ENCODE measurements at regions not wholly inside any gene's neighbourhood (a gene's known extent, or its start where the extent isn't known, plus 50 kb on each side); places are given as distances from the start of the nearest gene placed in this dataset.

GRCh38 chr18:22355598-22355997 is 62.1 kb downstream of the CTAGE1 start:
- no peak for DNase-seq

DNA sequence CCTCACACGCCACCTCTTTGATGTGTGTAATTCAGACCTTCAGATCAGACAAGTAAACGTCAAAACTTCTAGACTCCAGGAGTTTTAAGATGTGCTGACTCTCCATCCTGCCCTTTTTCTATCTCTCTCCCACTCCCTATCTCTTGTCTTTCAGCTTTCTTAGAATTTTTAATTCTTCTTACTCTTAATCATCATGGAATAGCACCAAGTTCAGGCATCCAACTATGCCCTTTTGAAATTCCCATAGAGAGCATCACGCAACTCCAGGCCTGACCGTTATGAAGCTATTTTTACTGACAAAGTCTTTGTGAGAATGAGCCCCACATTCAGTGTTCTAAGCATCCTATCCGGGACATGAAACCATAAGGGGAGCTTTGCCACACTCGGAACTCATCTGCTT is 62.6 kb downstream of the CTAGE1 start:
- DNase-seq: no peak

- DNase-seq: no peak
Measured at GRCh38 chr18:22349966-22350365, 67.7 kb downstream of the CTAGE1 start.

- no peak for DNase-seq
Measured at GRCh38 chr18:22349317-22349898, 68.3 kb downstream of the CTAGE1 start.

GRCh38 chr18:22348521-22349316 is 69.0 kb downstream of the CTAGE1 start:
- DNase-seq: no peak

DNA sequence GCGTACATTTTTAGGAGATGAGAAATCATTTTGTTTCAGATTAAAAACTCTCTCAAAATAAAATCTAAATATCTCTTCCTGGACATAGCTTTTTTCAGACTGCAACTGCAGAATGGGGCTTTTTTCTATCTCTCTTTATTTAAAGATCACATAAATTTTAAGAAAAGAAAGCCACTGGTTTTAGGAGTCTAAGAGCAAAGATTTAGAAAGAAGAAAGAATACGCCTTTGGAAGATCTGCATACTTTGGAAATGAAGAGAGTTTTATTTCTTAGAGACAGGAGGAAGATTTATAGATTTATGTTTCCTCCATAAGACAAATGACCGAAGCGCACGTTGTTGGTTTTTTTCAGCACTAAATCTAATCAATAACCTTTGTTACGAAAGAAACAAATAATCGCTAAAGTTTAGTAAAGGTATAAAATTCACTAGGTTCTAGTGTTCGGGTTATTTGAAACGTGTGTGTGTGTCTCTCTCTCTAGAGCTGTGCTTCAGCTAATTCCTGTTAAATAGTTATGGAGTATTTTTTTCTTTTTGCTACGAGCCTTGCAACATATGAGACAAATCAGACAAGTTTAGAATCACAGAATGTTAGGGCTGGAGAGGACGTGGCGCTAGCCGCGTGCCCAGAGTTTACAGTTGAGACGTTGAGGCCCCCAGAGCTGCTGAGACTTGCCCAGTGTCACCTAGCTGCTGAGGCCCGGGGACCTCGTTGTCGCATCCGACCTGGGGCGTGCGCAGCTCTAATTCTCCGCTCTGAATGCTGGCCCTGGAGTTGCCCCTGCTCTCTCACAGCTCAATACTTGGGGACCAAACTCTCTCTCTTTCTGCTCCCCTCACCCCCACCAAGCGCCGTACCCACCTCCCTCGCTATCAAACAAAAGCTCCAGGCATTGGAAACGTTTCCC is 69.9 kb downstream of the CTAGE1 start:
- no peak for DNase-seq

DNA sequence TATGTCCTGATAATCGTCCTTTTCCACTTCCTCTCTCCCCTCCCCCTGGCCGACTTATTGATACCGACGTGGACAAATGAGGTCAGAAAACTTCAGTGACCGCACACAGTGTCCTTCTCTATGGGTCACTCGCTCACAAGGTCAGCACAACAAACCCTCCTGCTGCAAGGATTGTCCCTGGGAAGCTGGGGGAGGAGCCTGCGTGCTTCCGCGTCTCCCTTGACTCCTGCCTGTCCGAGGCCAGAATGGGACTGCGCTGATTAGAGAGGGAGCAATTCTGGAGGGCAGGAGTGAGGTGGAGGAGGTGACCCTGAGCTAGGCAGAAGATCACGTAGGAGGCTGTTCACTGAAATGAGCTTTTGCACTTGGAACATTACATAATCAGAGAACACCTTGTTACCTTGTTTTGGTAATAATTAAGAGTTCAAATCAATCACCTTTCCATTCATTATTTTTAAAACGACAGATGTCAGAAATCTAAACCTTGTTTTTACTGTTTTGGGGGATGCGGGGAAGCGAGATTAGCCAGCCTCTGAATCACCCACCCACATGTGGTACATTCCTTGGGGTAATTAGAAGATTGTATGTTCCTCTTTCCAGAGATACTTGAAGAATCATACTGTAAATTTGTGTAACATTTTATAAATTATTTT is 70.6 kb downstream of the CTAGE1 start:
- DNase-seq: peak; percentile 54 to 62

- DNase-seq: peak in 1 of 2 donors; percentile 3
Measured at GRCh38 chr18:22346401-22346952, 71.2 kb downstream of the CTAGE1 start.

- DNase-seq: peak; percentile 72 to 86
Measured at GRCh38 chr18:22345718-22346117, 72.0 kb downstream of the CTAGE1 start.

- DNase-seq: no peak
Measured at GRCh38 chr18:22344908-22345670, 72.6 kb downstream of the CTAGE1 start.

- no peak for DNase-seq
Measured at GRCh38 chr18:22344445-22344844, 73.3 kb downstream of the CTAGE1 start.

DNA sequence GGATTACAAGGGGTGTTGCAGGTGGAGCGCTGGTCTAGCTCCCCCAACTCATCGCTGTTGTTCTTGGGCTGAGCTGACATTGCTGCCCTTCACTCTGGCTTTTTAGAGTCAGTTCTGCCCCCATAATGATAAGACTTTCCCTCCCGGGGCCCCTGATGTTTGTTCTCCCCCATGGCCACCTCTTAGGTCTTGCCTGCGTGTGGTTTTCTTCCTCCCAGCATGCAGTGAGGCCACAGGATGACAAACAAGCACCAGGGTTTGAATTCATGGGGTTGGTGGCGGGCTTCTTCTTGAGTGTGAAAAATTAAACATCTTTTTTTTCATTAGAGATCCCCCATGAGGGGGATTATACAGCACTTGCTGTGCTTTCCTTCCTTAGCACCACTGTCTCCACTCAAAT is 74.1 kb downstream of the CTAGE1 start:
- no peak for DNase-seq

GRCh38 chr18:22342625-22343024 is 75.1 kb downstream of the CTAGE1 start:
- DNase-seq: no peak

DNA sequence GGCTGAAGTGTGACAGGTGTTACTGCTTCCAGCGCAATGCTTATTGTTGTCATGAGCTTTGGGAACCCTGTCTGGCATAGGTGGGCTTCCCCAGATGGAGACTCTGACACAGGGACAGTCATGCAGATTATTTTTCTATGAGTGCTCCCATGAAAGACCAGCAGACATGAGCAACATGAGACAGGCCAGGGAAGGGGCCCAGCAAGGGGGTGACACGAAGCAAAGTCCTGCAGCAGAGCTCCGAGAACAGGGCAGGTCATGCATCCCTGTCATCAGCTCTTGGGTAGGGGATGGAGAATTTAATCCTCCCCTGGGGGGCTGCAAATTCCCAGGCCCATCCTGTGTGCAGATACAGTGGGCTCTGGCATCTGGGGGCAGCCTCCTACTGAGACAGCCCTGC is 77.4 kb downstream of the CTAGE1 start:
- no peak for DNase-seq

DNA sequence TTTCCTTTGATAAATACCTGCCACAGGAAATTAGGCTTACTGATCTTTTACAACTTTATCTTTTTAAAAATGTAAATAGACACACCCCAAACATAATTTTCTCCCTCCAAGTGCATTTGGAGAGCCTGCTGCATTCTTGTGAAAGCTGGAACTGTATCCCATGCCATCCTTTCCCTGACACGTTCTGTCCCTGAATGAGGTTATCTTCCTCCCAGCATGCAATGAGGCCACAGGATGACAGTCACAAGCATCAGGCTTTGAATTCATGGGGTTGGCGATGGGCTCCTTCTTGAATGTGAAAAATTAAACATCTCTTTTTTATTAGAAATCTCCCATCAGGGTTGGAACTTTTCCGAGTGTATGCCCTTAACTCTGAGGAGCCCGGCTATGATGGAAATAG is 77.8 kb downstream of the CTAGE1 start:
- DNase-seq: no peak

DNA sequence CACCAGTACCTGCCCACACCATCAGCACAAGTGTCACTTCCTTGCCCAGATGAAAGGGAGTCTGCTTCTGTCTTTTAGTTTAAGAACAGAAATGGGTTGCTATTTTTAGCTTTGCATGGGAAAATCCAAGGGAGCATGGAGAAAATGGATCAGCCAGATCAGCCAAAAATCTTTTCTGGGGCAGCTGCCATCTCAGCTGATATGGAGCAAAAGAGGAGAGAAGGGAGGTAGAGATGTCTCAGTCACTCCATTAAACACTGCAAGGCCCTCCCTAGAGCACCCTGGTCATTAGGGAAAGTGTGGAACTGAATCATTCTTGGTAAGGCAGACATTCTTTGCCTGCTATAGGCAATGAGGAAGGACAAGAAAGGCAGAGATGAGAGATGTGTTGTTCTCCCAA is 79.9 kb downstream of the CTAGE1 start:
- no peak for DNase-seq

DNA sequence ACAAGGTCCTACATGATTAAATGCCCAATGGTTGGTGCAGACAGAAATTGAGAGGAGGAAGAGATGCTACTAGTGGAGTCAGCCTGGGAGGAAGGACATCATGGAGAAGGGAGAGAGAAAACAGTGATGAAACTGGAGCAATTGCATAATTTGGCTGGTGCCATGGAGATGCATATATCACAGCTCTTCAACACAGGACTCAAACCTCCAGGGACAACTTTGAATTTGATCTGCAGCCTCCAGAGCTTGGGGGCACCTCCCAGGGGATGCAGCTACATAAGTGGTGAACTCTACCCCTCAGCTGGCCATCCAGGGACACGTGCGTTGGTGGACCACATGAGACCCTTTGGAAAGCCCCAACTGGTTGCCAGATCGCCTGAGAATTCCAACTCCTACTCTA is 80.4 kb downstream of the CTAGE1 start:
- DNase-seq: peak; percentile 23 to 49

GRCh38 chr18:22336406-22336805 is 81.3 kb downstream of the CTAGE1 start:
- peak in 1 of 2 donors; percentile 13 for DNase-seq

- DNase-seq: no peak
Measured at GRCh38 chr18:22335731-22336198, 82.0 kb downstream of the CTAGE1 start.

DNA sequence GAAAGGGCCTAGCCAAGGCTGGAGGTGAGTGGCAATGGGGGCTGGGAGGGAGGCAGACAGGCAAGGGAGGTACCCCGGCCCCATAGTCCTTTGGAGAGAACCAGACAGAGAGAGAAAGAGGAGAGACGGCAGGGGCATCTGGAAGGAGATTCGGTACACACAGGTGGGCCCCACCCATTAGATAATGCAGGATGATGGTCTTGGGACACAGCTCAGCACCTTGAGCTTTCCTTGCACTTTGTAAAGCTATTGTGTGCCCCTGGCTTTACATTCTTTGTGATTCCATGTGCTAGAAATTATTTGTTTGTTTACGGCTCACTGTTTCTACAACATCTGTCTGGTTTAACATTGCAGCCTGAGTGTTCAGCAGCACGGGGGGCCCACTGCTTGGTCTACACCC is 83.1 kb downstream of the CTAGE1 start:
- no peak for DNase-seq

DNA sequence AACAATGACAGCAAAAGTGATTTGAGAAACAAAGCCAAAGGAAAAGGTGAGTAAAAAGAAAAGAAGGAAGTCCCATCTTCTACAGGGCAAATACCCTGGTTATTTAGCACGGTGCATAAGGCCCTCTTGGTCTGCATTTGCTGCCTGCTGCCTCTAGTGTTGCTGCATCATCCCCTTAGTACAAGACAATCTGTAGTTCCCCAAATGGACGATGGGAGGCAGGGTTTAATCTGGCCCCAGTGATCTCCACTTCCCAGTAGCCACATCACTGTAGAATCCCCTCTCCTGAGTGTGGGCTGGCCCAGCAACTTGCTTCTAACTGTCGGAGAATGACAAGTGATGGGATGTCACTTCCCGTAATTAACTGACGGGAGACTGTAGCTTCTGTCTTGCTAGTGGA is 85.1 kb downstream of the CTAGE1 start:
- DNase-seq: peak in 1 of 2 donors; percentile 3

DNA sequence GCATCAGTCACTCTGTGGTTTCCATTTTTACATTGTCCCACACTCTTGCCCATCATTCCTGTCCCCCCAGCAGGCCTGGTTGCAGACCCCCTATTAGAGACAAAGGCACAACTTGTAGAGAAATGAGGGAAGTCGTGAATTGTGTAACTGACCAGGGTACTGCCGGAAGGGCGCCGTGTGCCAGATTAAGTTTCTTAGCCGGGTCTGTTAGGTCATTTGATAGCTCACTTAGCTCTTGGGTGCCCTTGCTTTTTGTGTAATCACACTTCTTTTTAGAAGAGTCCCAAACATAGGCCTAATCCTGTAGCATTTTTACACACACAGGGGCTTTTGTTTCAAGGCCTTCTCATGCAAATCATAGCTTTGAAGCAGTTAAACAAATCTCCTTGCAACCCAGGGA is 87.2 kb downstream of the CTAGE1 start:
- no peak for DNase-seq

All from inflammatory macrophage treated with lipopolysaccharide for 1 hour (primary cell).